Right forelimb (tissue), 1 donor: ENCODE measurements at regions not wholly inside any gene's neighbourhood (a gene's known extent, or its start where the extent isn't known, plus 50 kb on each side); places are given as distances from the start of the nearest gene placed in this dataset.

ENCODE experiments used
- DNase-seq: peaks from one replicate; pipeline ENCODE4 v3.0.0-alpha.2; 2018

DNA sequence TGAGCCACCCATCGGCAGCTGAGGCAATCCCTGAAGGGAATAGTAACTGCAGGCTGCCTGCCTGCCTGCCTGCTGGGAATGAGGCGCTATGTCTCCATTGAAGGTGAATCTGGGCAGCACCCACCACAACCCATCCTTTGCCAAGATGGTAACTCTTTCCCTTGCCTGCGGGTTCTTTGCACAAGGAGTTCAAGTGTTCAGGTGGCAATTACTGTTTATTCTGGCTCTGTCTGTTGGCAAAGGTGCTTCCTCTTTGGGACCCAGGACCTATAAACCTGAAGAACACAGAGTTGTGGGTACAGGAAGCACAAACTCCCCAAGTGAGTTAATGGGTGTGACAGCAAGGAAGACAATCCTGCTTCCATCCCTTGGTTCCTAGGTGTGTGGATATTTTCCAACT, 448.1 kb upstream of the ZNF507 start:
- no peak for DNase-seq

DNA sequence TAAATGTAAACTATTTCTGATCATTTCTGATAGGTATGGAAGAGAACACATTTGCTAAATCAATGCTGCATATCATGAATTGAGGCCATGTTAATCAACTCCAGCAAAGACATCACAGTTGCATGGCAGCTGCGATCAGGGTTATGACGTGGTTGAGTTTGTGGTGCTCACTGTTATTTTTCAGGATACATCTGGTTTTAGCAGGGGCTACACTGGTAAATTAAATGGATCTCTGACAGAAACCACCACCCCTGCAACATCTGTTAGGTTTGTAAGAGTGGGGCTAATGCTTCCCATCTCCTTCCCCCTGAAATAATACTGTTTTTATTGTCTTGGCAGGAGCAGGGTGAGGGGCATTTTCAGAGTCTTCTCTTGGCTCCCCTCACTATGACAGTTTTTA, 444.4 kb upstream of the ZNF507 start:
- no peak for DNase-seq

DNA sequence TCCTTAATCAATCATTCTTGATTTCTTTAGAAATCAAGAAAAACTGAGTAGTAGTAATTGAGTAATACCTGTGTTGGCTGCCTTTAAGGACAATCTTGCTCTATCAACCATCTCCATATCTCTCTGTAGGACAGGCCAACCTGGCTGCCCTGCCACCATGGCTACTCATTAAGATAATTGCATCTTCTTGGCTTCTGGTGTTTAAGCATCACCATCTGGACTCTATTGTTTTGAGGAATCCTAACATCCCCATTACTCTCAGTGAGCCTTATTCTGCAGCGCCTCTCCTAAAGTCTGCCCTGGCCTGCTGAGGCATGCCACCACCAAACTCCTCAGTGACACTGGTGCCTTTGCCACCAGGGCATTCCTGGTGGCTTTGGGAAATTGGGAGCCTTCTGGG, 442.6 kb upstream of the ZNF507 start:
- no peak for DNase-seq

DNA sequence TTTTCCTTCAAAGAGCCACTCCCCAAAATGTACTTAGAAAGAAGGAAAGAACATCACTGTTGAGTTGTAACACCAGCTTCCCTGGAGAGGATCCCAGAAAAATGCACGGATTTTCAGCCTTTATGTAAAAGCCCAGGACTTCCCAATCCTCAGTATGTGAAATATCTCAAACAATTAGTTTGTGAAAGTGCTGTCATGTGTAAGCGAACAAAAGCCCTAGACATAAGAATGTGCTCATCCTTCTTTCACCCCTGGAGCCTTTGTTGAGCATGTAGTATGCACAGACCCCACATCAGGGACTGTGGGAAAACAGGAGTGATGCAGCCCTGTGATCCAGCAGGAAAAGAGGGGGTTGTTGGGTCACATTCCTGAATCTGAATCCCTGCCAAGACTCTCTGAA, 441.4 kb upstream of the ZNF507 start:
- no peak for DNase-seq

DNA sequence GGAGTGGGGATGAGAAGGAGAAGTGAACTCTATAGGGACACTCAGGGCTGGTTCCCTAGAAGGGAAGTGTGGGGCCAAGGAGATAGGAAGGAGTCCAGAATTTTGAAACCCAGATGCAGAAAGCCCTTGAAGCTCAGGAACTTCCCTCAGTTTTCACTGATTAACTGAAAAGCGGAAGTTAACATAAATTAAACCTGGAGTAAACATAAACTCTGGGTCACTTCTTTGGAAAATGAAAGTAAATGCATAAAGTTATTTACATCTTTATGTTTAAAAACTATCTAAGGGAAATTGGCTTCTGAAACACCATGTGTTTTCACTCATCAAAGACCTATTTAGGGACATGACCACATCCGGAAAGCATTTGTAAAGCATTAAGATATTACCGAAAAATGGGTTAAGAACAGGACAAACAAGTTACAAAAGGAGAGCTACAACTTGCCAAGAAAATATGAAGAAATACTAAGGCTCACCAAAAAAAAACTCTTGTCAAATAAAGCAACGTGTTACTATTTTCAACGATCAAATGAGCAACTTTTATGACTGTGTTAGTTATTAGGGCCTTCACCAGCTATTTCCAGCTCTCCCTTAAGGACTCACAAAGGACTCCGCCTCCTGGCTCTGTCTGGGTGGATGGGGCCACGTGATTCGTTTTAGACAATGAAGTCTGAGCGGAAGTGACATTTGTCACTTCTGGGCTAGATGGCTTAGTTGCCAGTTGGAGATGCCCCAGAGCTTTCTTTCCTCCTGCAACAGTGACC, 439.1 kb upstream of the ZNF507 start:
- no peak for DNase-seq

DNA sequence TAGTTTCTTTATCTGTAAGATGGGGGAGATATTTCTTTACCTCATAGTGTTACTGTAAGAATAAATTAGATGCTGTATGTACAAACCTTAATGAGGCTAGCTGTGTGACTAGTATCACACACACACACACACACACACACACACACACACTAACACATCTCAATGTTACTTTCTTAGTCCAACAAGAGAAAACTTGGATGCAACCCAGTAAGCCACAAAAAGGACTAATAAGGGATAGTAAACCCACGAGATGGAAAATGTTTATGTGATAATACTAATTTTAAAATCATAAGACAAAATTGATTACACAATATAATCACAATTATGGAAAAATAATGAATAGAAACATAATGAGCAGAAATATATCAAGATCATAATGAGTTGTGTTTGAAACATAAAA, 437.7 kb upstream of the ZNF507 start:
- DNase-seq = no peak

DNA sequence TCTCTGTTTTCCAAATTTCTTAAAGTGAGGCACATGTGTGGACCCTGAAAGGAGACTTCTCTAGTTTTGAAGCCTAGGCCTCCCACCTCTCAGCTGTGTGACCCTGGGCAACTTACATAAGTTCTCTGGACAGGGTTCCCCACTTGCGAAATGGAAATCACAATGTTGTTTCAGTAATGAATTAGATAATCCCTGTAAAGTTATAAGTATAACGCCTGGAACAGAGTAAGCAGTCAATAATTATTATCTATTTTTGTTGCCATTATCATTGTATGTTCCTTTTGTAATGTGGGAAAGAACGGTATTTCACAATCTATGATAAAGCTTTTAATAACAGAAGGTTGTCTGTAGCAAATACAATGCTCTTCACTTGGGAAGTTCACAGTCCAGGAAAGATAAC, 437.3 kb upstream of the ZNF507 start:
- DNase-seq = no peak

DNA sequence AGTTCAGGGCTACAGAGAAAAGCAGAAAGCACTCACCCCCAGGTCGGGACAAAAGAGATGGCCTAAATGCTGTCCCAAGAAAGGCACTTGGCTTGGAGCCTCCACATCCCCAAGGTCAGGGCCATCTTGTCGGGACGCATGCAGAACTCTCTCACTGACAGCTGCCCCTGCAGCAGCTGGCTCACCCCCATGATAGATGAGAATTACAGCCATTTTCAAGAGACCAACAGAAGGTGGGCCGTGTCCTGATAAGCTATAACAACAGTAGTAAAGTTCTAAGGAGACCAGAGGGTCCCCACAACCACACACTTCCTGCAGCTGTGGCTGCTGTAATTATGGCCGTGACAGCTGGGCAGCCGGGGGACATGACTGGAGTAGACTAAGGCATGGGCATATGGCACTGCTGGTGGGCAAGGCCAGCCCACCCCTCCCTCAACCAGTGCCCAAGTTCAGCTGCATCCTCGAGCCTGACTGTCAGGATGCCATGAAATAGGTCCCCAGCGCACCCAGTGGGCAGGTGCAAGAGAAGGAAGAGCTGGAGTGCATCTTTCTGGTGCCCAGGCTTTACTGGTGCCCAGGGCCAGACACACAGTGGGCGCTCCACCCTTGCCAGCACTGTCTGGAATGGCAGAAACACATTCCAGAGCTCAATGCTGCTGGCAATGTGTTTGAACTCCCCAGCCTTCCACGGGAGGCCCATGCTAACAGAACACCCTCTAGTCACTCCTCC, 436.7 kb upstream of the ZNF507 start:
- DNase-seq = no peak

DNA sequence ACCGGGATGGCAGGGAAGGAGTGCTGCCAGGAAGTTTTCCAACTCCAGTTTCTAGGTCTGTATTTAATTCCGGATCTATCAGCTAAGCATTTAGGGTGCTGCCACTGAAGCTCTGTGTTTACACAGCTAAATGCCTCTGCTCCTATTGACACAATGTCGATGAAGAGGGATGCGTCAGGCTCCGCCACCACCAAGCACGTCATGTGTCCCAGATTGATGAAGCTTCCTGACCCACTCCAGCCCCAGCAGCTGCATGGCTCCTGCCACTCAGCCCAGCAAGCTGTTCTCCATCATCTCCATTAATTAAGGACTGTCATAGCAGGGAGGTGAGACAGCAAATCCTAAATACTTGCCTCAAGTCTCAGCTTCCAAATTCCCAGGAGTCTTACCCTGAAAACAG, 435.2 kb upstream of the ZNF507 start:
- DNase-seq = no peak

DNA sequence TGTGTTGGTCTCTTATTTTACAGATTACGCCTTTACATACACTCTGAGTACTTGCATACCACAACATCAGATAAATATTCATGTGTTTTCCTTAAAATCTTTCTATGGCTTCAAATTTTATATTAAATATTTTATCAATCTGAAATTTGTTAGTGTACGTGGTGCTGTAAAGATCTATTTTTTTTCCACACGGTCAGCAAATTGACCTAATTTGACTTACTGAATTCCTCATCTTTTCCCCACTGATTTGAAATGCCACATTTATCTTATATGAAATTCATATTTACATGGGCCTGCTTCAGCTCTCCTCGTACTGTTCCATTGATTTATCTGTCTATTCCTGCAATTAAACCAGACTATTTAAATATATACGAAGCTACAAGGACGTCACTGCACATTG, 433.8 kb upstream of the ZNF507 start:
- no peak for DNase-seq

DNA sequence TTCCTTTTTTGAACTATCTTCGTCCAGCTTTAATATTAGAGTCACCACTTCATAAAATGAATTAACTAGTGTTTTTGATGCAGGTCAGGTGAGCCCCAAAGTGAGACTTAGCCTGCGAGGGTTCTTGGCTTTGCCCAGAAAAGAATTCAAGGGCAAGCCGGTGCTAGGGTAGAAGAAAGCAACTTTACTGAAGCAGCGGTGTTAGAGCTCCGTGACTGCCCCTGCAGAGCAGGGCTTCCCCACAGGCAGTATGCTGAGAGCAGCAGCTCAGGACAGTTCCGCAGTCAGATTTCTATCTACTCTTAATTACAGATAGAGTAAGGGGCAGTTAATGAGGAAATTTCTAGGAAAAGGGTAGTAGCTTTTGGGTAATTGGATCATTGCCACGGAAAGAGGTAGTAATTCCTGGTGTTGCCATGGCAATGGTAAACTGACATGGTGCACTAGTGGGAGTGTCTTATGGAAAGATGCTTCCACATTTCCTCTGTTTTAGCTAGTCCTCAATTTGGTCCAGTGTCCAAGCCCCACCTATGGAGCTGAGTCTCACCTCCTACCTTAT, 432.2 kb upstream of the ZNF507 start:
- no peak for DNase-seq

DNA sequence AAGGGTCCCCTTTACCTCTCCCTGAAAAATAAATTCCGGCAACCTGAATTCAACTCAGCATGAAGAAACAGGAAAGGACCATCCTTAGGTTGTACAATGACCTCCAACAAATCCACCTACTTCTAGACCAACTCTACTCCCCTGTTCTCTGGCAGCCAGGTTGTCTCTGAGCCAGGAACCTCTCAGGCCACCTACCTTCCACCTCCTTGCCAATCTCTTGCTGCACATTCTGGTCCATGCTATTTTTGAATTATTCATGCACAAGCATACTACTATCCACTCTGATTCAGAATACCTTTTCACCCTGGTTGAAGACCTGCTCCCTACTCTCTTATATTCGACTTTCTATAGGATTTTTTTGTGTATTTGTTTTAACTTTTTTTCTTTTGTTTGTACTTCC, 415.0 kb upstream of the ZNF507 start:
- DNase-seq = no peak

DNA sequence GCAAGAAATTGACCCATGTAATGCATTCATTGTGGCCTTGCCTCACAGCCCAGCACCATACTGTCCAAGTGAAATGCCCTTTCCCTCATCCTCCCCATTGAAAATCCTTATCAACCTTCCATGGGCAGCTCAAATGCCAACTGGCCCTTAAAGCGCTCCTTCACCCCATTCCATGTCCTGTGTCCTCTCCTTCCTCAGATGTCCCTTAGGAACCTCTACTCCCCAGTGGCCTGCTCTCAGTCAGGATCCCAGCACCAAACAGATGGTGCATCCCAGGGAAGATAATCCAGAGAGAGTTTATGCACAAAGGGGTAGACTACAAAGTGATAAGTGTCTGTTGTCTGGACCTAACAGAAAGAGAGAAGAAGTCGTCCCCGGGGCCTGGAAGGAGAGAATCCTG, 407.4 kb upstream of the ZNF507 start:
- DNase-seq = no peak

DNA sequence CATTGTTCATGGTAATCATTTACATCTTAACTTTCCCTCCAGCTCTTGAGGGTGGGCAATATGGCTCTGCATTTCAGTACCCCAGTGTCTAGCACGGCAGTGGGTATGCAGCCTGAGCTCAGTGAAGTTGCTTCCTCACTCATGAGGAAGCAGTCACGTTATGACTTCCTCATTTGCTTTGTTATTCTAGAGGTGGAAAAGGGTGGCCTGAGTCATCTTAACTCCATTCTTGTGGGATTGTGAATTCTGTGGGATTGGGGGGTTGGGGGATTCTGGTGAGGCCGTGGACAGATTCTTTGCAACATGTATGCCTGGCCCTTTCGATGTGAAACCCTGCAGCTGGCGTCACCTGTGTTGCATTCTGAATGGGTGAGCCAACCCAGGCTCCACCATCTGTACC, 406.7 kb upstream of the ZNF507 start:
- no peak for DNase-seq

DNA sequence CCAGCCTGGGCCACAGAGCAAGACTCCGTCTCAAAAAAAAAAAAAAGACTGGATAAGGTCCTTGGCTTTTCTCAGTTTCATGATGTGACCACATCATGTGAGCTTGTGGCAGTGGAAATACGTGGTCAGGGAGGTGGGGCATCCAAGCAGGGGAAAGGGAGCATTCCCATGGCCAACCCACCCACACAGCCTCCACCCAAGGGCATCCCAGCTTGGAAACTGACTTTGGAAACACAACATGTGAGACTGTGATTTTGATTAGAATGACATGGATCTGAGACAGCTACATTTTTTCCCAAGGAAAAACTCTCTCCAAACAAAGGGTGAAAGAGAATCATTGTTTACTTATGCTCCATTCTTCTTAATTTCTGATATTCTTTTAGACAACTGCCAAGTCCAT, 405.0 kb upstream of the ZNF507 start:
- DNase-seq = no peak

DNA sequence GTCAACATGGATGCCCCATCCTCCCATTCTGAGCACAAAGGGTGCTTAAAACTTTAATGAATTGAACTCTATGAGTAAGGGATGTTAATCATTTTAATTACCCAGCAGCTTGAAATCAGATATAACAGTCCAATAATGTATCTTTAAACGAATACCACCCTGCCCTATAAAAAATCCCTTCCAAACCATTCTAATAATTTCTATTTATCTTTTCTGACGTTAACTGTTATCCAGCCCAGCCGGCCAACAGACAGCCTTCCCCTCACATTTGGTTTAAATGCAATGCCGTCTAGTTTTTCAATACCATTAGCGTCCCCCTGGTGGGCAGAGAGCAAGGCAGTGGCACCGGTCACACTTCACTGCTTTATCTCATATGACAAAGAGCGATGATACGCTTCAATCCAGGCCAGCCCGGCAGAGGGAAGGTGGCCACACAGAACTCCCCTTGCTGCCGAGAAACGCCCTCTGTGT, 402.2 kb upstream of the ZNF507 start:
- DNase-seq = no peak

DNA sequence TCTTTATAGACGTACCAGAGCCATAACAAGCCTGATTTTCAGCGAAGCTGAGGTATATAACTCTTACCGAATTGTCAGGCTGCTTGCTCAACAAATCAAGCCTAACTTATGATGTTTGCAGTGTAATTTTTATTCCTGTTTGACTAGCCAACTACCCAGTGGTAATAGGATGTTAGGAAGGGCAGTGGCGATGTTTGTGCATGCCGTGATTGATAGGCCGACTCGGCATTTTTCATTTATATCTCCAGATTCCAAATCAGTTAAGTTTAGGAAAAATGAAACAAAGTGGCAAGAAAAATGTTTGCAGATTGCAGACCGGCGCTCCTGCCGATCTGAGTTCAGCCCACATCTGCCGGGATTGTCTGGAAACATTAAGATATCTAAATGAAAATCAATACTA, 401.6 kb upstream of the ZNF507 start:
- no peak for DNase-seq

DNA sequence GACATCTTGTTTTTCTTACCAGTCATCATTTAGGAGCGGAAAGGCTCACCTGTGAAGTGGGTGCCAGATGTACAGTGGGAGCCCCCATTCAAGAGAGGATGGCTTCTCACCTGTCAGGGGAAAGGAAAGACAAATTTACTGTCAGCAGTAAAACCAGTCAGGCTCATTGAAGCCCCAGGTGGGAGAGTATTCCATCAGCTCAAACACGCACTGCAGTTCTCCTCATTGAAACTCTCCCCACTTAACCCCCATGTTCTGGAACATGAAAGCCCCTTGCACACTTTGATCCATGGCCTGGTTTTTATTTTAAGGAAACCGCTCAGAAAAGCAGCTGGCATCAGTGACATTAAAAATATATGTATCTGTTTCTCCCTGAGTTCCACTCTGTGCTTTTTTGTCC, 401.1 kb upstream of the ZNF507 start:
- no peak for DNase-seq

DNA sequence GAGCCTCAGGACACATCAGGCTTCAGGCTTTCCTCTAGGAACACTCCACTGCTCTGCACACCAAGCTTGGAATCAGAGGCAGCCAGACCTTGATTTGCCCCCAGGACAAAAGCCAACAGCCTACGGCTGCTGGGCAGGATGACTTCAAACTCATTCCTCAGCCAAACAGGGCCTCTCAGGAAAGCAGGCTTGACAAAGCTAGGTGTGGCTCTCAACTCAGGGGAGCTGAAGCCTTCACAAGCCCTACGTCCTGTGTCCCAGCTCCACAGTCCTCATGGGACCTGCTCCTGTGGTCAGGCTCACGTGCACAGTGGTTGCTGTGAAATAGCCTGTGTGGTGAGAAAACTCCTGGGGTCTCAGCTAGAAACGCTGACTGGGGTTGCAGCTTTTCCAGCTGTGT, 398.9 kb upstream of the ZNF507 start:
- DNase-seq = no peak

DNA sequence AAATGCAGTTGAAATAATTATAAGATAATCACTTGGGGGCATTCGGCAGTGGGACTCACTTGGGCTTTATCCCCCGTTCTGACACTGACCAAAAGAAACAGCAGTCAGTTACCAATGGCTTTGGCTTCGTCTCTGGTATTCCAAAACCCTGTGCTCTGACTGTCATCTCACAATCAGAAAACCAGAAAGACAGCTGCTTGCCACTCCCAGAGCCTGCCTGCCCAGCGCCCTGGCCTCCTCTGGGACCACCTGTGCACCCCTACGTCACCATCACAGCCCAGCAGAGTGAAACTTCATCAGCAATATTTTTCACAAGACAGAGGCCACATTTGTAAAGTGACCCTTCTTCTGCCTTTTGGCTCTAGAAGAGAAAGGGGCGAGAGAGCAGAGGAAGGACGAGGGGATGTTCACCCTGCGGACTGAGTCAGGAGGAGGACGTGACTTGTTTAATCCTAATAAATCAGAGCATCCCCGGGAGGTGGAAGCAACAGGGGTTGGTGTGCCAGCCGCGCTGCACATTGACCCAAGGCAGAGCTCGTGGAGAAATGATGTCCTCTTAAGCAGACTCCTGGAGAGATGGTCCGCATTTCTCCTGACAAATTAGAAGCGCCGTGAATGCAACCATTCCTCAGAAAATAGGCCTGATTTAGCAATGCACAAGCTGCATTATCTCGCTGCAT, 397.8 kb upstream of the ZNF507 start:
- DNase-seq = no peak

DNA sequence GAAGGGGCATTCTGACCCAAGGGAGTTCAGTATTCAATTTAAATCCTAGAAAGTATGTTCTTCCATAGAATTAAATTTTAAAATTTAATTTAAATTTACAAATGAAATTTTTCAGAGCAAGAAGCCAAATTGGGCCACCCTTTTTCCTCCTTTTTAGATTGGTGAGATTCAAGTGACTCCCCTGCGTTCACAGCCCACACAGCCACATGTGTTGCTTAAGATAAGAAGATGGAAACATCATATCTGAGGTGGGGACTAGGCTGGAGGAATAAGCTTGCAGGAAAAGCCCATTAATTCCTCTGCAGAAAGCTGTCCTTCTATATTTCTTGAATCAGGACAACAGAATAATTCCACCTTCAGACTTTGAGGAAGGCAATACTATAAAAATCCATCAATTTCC, 392.7 kb upstream of the ZNF507 start:
- no peak for DNase-seq

DNA sequence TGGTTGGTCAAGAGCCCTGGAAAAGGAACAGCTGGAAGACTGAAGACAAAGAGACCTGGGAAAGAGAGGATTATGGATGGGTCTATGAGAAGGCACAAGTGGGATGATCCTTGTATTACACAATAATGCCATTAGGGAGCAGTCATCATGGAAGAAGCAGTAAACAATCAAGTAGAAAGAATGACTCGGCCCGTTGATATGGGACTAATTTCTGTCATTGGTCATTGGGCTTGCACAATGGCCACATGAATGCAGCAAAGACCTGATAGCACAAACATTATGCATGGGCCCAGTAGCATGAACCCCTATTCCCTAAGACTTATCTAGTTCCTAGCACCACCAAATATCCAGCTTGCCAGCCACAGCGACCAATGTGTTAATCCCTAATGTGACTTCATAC, 390.3 kb upstream of the ZNF507 start:
- no peak for DNase-seq

DNA sequence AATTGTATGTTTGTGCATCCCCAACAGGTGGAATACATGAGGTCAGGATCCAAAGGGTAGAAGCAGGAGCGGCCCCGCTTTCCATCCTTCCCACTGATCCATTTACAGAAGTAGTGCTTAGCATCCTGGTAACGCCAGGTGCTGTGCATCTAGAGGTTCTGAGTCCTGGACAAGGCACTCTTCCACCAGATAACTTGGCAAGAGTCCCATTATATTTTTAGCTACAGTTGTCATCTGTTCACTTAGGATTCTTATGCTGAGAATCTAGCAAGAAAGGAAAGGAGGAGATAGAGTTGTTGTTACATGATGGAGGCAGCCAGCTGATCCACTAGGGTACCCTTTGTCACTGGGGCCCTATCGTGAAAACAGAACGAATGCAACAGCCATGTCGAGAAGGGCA, 389.5 kb upstream of the ZNF507 start:
- no peak for DNase-seq
